ENCODE measurements at regions not wholly inside any gene's neighbourhood (a gene's known extent, or its start where the extent isn't known, plus 50 kb on each side); places are given as distances from the start of the nearest gene placed in this dataset.

DNA sequence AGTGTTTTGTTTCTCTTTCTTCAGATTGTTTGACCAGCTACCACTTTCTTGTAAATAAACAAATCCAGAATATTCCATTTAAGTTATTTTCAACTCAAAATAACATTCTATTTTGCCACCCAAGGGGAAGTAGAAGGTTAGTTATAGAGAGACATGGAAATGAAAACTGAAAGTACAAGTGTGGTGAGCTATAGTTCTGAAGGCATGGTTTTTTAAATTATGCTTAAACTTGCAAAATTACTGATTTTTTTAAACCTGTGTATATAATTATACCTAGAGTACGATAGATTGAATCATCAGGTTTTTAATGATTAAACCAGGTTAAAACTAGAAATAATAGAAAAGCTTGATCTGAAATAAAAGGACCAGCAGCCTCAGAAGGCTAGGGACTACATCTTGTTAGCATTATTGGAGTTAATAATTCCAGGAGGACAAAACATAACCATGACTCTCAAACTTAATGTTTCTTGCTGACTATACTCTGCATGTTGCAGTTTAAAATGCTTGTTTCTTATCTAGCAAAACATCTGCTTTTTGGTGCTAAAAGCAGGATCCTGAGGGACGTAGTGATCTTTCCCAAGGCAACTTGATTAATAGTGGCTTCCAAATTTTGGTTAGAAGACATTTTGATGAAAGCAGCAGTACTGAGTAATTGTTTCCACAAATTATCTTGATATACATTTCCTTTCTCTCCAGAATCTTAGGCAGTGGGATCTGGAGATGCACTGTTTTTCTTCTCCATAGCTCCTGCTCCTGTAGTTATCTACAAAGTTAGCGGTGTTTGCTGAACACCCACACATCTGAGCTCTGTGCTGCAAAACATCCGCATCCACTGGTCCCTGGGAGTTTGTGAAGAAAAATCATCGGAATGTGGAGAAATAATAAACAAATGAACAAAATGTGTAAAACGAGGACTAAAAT, 327.2 kb upstream of the PKDCC start:
- Histone ChIP-seq H3K9me3 (no peaks in the 10 kb centered on the region), H3K27me3 (no peaks in the 10 kb centered on the region), H3K27ac (peak overlapping the region in 1 of 2 donors; percentile 10), H3K4me3 (peak overlapping the region in 1 of 2 donors; percentile 40), H3K36me3 (no peaks in the 10 kb centered on the region), H3K4me1 (peaks cover 6 to 16% of the 10 kb centered on the region in 2 donors)
- no peak for TF ChIP-seq CTCF (IDR thresholded peaks at IDR 0.05)
- intact Hi-C loops (cut with DNase I): no loop called here
- DNase-seq (ENCODE audit: low spot score in 2 of 2): no peak

DNA sequence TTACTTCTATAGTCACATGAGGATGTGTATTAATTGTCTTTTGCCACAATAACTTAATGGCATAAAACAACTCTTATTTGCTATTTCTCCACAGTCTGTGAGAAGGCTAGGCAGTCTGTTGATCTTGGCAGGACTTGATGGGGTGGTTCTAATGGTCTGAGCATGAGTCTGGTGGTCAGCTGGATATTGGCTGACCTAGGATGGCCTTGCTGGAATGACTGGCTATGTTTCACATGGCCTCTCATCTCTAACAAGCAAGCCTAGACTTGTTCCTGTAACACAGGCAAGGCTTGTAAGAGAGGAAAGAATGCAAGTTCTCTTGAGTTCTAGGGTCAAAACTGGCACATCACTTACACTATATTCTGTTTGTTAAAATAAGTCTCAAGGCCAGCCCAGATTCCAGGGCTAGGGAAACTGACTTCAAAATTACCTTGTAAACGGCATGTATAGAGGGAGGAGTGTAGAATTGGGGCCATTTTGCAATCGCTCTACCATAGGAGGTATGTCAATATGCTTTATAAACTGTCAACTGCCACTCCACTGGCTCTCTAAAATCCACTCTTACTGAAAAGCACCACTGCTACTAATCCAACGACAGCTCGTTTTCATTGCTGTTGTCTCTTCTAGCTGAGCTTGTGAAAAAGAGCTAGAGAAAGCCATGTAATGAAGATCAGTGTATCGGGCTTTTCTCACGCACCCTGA, 325.0 kb upstream of the PKDCC start:
- TF ChIP-seq CTCF (IDR thresholded peaks at IDR 0.05): no peak
- peaks cover 6 to 12% of the 10 kb centered on the region in 2 donors for H3K4me1 ChIP-seq
- peak in 1 of 2 donors; percentile 70 for DNase-seq (ENCODE audit: low spot score in 2 of 2)
- no peak overlapping the region for H3K4me3 ChIP-seq
- H3K27ac ChIP-seq: peak overlapping the region; percentile 31 to 69
- no peaks in the 10 kb centered on the region for H3K36me3 ChIP-seq
- no peaks in the 10 kb centered on the region for H3K27me3 ChIP-seq
- intact Hi-C loops (cut with DNase I): no loop called here
- H3K9me3 ChIP-seq: no peaks in the 10 kb centered on the region

GRCh38 chr2:41723526-41723925, 324.3 kb upstream of the PKDCC start:
- no peak overlapping the region for H3K4me3 ChIP-seq
- H3K27ac ChIP-seq: peak overlapping the region in 1 of 2 donors; percentile 69

DNA sequence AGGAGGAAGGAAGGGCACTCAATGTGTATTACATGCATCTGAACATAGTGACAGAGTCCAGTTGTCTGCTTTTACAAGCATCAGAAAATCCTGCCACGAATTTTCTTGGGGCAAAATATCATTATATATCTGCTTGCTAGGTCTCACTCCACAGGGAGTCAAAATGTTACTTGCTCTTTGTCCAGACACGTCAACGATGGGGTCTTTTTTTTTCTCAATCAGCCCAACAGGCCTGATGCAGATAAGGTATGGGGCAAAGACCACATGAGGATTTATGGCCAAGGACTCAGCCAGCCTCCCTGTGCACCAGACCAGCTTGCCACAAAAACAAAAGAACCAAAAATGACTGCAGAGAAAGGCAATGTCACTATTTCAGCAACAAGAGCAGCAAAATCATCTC, 323.4 kb upstream of the PKDCC start:
- no peak for TF ChIP-seq CTCF (IDR thresholded peaks at IDR 0.05)
- H3K4me3 ChIP-seq: no peak overlapping the region
- intact Hi-C loops (cut with DNase I): no loop called here
- no peak overlapping the region for H3K27ac ChIP-seq
- no peaks in the 10 kb centered on the region for H3K27me3 ChIP-seq
- no peaks in the 10 kb centered on the region for H3K9me3 ChIP-seq
- no peak for DNase-seq (ENCODE audit: low spot score in 2 of 2)
- H3K4me1 ChIP-seq: peaks cover 6 to 12% of the 10 kb centered on the region in 2 donors
- no peaks in the 10 kb centered on the region for H3K36me3 ChIP-seq

More at GRCh38 chr2:41723526-41723925, 324.3 kb upstream of the PKDCC start:
- no peak for DNase-seq (ENCODE audit: low spot score in 2 of 2)
- Histone ChIP-seq H3K4me1 (peaks cover 6 to 12% of the 10 kb centered on the region in 2 donors), H3K9me3 (no peaks in the 10 kb centered on the region), H3K36me3 (no peaks in the 10 kb centered on the region), H3K27me3 (no peaks in the 10 kb centered on the region)
- intact Hi-C loops (cut with DNase I): no loop called here
- no peak for TF ChIP-seq CTCF (IDR thresholded peaks at IDR 0.05)

GRCh38 chr2:41725901-41726300, 321.9 kb upstream of the PKDCC start:
- Histone ChIP-seq H3K4me3 (no peak overlapping the region), H3K27me3 (no peaks in the 10 kb centered on the region), H3K27ac (no peak overlapping the region), H3K36me3 (no peaks in the 10 kb centered on the region), H3K9me3 (no peaks in the 10 kb centered on the region), H3K4me1 (peaks cover 6 to 12% of the 10 kb centered on the region in 2 donors)
- no peak for DNase-seq (ENCODE audit: low spot score in 2 of 2)
- intact Hi-C loops (cut with DNase I): no loop called here
- TF ChIP-seq CTCF (IDR thresholded peaks at IDR 0.05): no peak

Data from ascending aorta (tissue), 2 donors.